GM12878 (cell line): ENCODE measurements at regions not wholly inside any gene's neighbourhood (a gene's known extent, or its start where the extent isn't known, plus 50 kb on each side); places are given as distances from the start of the nearest gene placed in this dataset.

Experiments
- ATAC-seq: fragments of 200-7000 bp; cut with Tn5 transposase; 3 replicates; pipeline ENCODE4 v1.9.1; 2020; ENCODE audit warnings: mild to moderate bottlenecking, moderate library complexity
- BruUV-seq: library from RNA; stranded (reverse); fragments of 400-500 nt; replicated peaks from 2 replicates; lab custom pipeline; 2021; lab: Mats Ljungman, UMichigan
- CTCF ChIA-PET: fragments of 300-600 bp; sonication (Branson Sonifier 250); formaldehyde crosslinking; extraction: SDS; loops from one replicate; lab custom pipeline; 2021; ENCODE audit warnings: inconsistent platforms; lab: Yijun Ruan, JAX
- POLR2A ChIA-PET: fragments of 350-600 bp; formaldehyde crosslinking; extraction: SDS; loops from one replicate; lab custom pipeline; 2021; ENCODE audit warnings: inconsistent platforms; lab: Charles Lee
- RAD21 ChIA-PET: fragments of 300-600 bp; sonication (Branson Sonifier 250); formaldehyde crosslinking; loops from one replicate; lab custom pipeline; 2023; ENCODE audit warnings: antibody characterized with exemption; ENCODE audit not compliant: unreplicated experiment; lab: Charles Lee
- SMC1A ChIA-PET: fragments of 300-600 bp; sonication (Branson Sonifier 250); formaldehyde crosslinking; loops from one replicate; lab custom pipeline; 2023; ENCODE audit not compliant: unreplicated experiment, uncharacterized antibody; lab: Charles Lee
- DNase-seq: peaks from one replicate; pipeline ENCODE4 v3.0.0-alpha.2; 2011; ENCODE audit warnings: low read depth, low spot score
- FAIRE-seq: peaks from 3 replicates; lab custom pipeline; 2011; peaks lifted over from hg19 to GRCh38; lab: Jason Lieb, UNC
- H2AFZ ChIP-seq: 2 replicates; pipeline ENCODE4 v1.6.0; 2011; ENCODE audit warnings: low read depth, low read length, control low read depth; ENCODE audit not compliant: control insufficient read depth
- H3K27ac ChIP-seq: 2 replicates; pipeline ENCODE4 v1.5.1; 2011; ENCODE audit warnings: control low read depth; ENCODE audit not compliant: control insufficient read depth, insufficient read depth
- H3K27me3 ChIP-seq, 2 experiments: replicated peaks in 1 of 2; 2 replicates each; pipeline versions ENCODE4 v1.6.0 to v1.6.1; 2011; ENCODE audit warnings: low read length in 1 of 2; ENCODE audit not compliant: control insufficient read depth in 2 of 2, insufficient read depth in 2 of 2
- H3K36me3 ChIP-seq, 2 experiments: 2 replicates each; pipeline ENCODE4 v1.5.1; 2011; ENCODE audit warnings: low read length in 1 of 2; ENCODE audit not compliant: control insufficient read depth in 2 of 2, insufficient read depth in 2 of 2
- H3K4me1 ChIP-seq: 2 replicates; pipeline ENCODE4 v1.6.1; 2011; ENCODE audit warnings: mild to moderate bottlenecking, low read length, moderate library complexity, mixed read lengths; ENCODE audit not compliant: control insufficient read depth, insufficient read depth
- H3K4me2 ChIP-seq: 2 replicates; pipeline ENCODE4 v1.6.0; 2011; ENCODE audit warnings: control low read depth; ENCODE audit not compliant: control insufficient read depth, insufficient read depth
- H3K4me3 ChIP-seq: fragments of 200-600 bp; sonication (generic); 2 replicates; pipeline ENCODE4 v1.5.1; 2016
- H3K79me2 ChIP-seq: 2 replicates; pipeline ENCODE4 v1.6.0; 2011; ENCODE audit warnings: low read length; ENCODE audit not compliant: control insufficient read depth, insufficient read depth
- H3K9ac ChIP-seq: 2 replicates; pipeline ENCODE4 v1.8.0; 2011; ENCODE audit warnings: low read length, control low read depth, mixed read lengths; ENCODE audit not compliant: control insufficient read depth, insufficient read depth
- H3K9me3 ChIP-seq: replicated peaks from 3 replicates; pipeline ENCODE4 v1.5.1; 2011; ENCODE audit warnings: mild to moderate bottlenecking, low read length; ENCODE audit not compliant: control insufficient read depth, insufficient read depth
- H4K20me1 ChIP-seq: 2 replicates; pipeline ENCODE4 v1.6.0; 2011; ENCODE audit not compliant: control insufficient read depth, insufficient read depth
- CBFB ChIP-seq: IDR thresholded peaks from 2 replicates; pipeline ENCODE4 v1.6.1; 2016; ENCODE audit warnings: antibody characterized with exemption, low read depth
- CEBPB ChIP-seq, 2 experiments: fragments of 150-350 bp in 1 of 2; IDR thresholded peaks; 2 replicates each; pipeline ENCODE4 v1.6.1; 2012 to 2014; ENCODE audit warnings: low read depth in 2 of 2, low read length in 2 of 2, borderline replicate concordance in 1 of 2, inconsistent platforms in 1 of 2
- CHD2 ChIP-seq: IDR thresholded peaks from 2 replicates; pipeline ENCODE4 v1.6.1; 2011; ENCODE audit warnings: low read depth, low read length, improper control_type of control experiment, borderline replicate concordance
- EP300 ChIP-seq, 2 experiments: fragments of 150-350 bp in 1 of 2; IDR thresholded peaks; 2 replicates each; pipeline ENCODE4 v1.6.1; 2011 to 2012; ENCODE audit warnings: low read depth in 2 of 2, low read length in 2 of 2, borderline replicate concordance in 1 of 2, improper control_type of control experiment in 1 of 2, inconsistent platforms in 1 of 2; ENCODE audit not compliant: control insufficient read depth in 1 of 2
- ETV6 ChIP-seq, 2 experiments: fragments of 450-650 bp in 1 of 2; IDR thresholded peaks in 1 of 2; conservative IDR thresholded peaks in 1 of 2; 2 replicates each; pipeline ENCODE4 v1.6.1; 2014; ENCODE audit warnings: antibody characterized with exemption in 1 of 2, borderline replicate concordance in 1 of 2, low read depth in 1 of 2, mild to moderate bottlenecking in 1 of 2, moderate library complexity in 1 of 2
- IRF5 ChIP-seq: fragments of 450-650 bp; IDR thresholded peaks from 2 replicates; pipeline ENCODE4 v1.6.1; 2017; ENCODE audit warnings: borderline replicate concordance
- JUNB ChIP-seq: IDR thresholded peaks from 2 replicates; pipeline ENCODE4 v1.6.1; 2016; ENCODE audit warnings: antibody characterized with exemption, mild to moderate bottlenecking
- JUND ChIP-seq: IDR thresholded peaks from 2 replicates; pipeline ENCODE4 v1.6.1; 2012; ENCODE audit warnings: low read depth, mild to moderate bottlenecking, low read length, improper control_type of control experiment, moderate library complexity
- RAD21 ChIP-seq: IDR thresholded peaks from 2 replicates; pipeline ENCODE4 v1.6.1; 2011; ENCODE audit warnings: mild to moderate bottlenecking, low read depth, low read length, moderate library complexity; ENCODE audit not compliant: insufficient read depth
- RELA ChIP-seq: fragments of 450-650 bp; IDR thresholded peaks from 2 replicates; pipeline ENCODE4 v1.8.0; 2014; ENCODE audit warnings: borderline replicate concordance; ENCODE audit not compliant: partially characterized antibody
- TCF12 ChIP-seq: IDR thresholded peaks from 2 replicates; pipeline ENCODE4 v1.6.1; 2011; ENCODE audit warnings: low read depth, mild to moderate bottlenecking, low read length
- TCF7 ChIP-seq: IDR thresholded peaks from 2 replicates; pipeline ENCODE4 v1.6.1; 2014; ENCODE audit warnings: antibody characterized with exemption, borderline replicate concordance
- USF2 ChIP-seq: IDR thresholded peaks from 2 replicates; pipeline ENCODE4 v1.6.1; 2011; ENCODE audit warnings: low read depth, low read length, improper control_type of control experiment, borderline replicate concordance
- YY1 ChIP-seq: IDR thresholded peaks from 2 replicates; pipeline ENCODE4 v1.6.1; 2011; ENCODE audit warnings: low read depth, mild to moderate bottlenecking, low read length
- ZNF24 ChIP-seq: fragments of 450-650 bp; IDR thresholded peaks from 2 replicates; pipeline ENCODE4 v1.6.1; 2017; ENCODE audit warnings: antibody characterized with exemption, mild to moderate bottlenecking
- ZNF687 ChIP-seq: fragments of 450-650 bp; IDR thresholded peaks from 2 replicates; pipeline ENCODE4 v1.6.1; 2017; ENCODE audit warnings: mild to moderate bottlenecking, moderate library complexity
- ZSCAN29 ChIP-seq: fragments of 450-650 bp; IDR thresholded peaks from 2 replicates; pipeline ENCODE4 v1.6.1; 2017; ENCODE audit warnings: mild to moderate bottlenecking, moderate library complexity
- ZZZ3 ChIP-seq: IDR thresholded peaks from 2 replicates; pipeline ENCODE4 v1.6.1; 2011; ENCODE audit warnings: low read depth; ENCODE audit not compliant: control insufficient read depth, insufficient read length
- WGBS: methylation state at CpG from one replicate; pipeline ENCODE4 v1.1.6; 2016; ENCODE audit warnings: low lambda C conversion rate; ENCODE audit not compliant: insufficient replicate concordance, insufficient coverage; ENCODE audit errors: missing lambda C conversion rate; 5-methylcytosine and 5-hydroxymethylcytosine counted together
- in situ Hi-C: fragments of 300-500 bp; cut with MboI; formaldehyde crosslinking; loops from 9 replicates; pipeline ENCODE4 v1.14.3; 2018; ENCODE audit warnings: mixed read lengths
- intact Hi-C: fragments of 100-400 bp; cut with micrococcal nuclease; formaldehyde crosslinking; loops from one replicate; pipeline ENCODE4 v1.14.2; 2022; ENCODE audit not compliant: unreplicated experiment

DNA sequence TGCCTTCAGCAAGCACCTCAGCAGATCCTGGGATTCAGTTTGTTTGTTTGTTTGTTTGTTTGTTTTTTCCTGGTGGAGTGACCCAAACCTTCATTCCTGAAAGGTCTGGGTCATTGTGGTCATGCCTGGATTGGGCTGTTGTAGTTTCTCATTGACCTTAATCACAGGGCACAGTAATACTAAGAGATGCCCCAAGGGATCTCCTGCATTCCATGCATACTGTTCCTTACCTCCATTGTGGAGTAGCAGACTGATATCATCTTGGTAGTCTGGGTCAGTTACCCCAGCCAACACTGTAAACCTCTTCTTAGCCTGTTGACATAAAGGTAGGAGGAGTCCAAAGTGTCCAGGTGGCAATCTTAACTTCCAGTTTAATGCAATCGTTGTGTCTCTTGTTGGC lies 1466.7 kb upstream of the CDH9 start (continued):
- no peak for TF ChIP-seq ZZZ3
- no peak for TF ChIP-seq RAD21

GRCh38 chr5:28500511-28500910 lies 1462.1 kb upstream of the CDH9 start:
- in situ Hi-C loops: no loop called here
- TF ChIP-seq JUND: no peak
- TF ChIP-seq CBFB: no peak
- no peak for TF ChIP-seq CHD2
- no peak for TF ChIP-seq TCF12
- TF ChIP-seq IRF5: no peak
- TF ChIP-seq EP300 (IDR thresholded peaks at IDR 0.05; ENCODE audit: borderline replicate concordance in 1 of 2, control insufficient read depth in 1 of 2, low read depth in 2 of 2, low read length in 2 of 2): no peak
- no peak for TF ChIP-seq YY1
- no peak for TF ChIP-seq USF2
- TF ChIP-seq JUNB: no peak
- no peak for TF ChIP-seq ZNF687
- no peak for TF ChIP-seq ETV6 (conservative IDR thresholded peaks at IDR 0.05 in 1 of 2, IDR thresholded peaks at IDR 0.05 in 1 of 2; ENCODE audit: borderline replicate concordance in 1 of 2, low read depth in 1 of 2)
- TF ChIP-seq TCF7: no peak
- TF ChIP-seq ZNF24: no peak
- TF ChIP-seq ZSCAN29: no peak
- no peak for TF ChIP-seq CEBPB (IDR thresholded peaks at IDR 0.05; ENCODE audit: borderline replicate concordance in 1 of 2, low read depth in 2 of 2, low read length in 2 of 2)
- TF ChIP-seq RELA: no peak
- ChIA-PET POLR2A (no interaction called here), SMC1A (no interaction called here), CTCF (no interaction called here), RAD21 (no interaction called here)
- FAIRE-seq: no peak
- no peak overlapping the region for H3K27ac ChIP-seq
- no peak overlapping the region for H3K9ac ChIP-seq
- intact Hi-C loops: no loop called here
- no peaks in the 10 kb centered on the region for H4K20me1 ChIP-seq
- H2AFZ ChIP-seq: no peak overlapping the region
- no peaks in the 10 kb centered on the region for H3K9me3 ChIP-seq
- H3K4me2 ChIP-seq: no peak overlapping the region
- H3K4me1 ChIP-seq: no peaks in the 10 kb centered on the region
- WGBS: 24% methylated on average over 2 of the region's 2 CpGs
- no peaks in the 10 kb centered on the region for H3K27me3 ChIP-seq
- H3K36me3 ChIP-seq: no peaks in the 10 kb centered on the region
- H3K79me2 ChIP-seq: no peaks in the 10 kb centered on the region
- no peak for ATAC-seq
- BruUV-seq: no TSS peak
- no peak overlapping the region for H3K4me3 ChIP-seq
- no peak for DNase-seq
